ENCODE measurements at regions not wholly inside any gene's neighbourhood (a gene's known extent, or its start where the extent isn't known, plus 50 kb on each side); places are given as distances from the start of the nearest gene placed in this dataset.

- H3K79me2 ChIP-seq (ENCODE audit: control insufficient read depth, low read length) = no peaks in the 10 kb centered on the region
- no peaks in the 10 kb centered on the region for H3K9me3 ChIP-seq (ENCODE audit: control insufficient read depth, insufficient read depth, low read length)
- no peak overlapping the region for H3K27ac ChIP-seq (ENCODE audit: low read depth, low read length)
- no peaks in the 10 kb centered on the region for H3K4me1 ChIP-seq (ENCODE audit: control insufficient read depth, low read length)
- no peaks in the 10 kb centered on the region for H4K20me1 ChIP-seq (ENCODE audit: control insufficient read depth, insufficient read depth, low read depth, low read length)
- no peak overlapping the region for H3K4me2 ChIP-seq (ENCODE audit: low read length)
- H3K9me2 ChIP-seq (replicated peaks; ENCODE audit: control insufficient read depth, low read length) = no peaks in the 10 kb centered on the region
- no peaks in the 10 kb centered on the region for H3K36me3 ChIP-seq (ENCODE audit: control insufficient read depth, low read length)
- no peaks in the 10 kb centered on the region for H3K27me3 ChIP-seq (ENCODE audit: control insufficient read depth, low read length)
- H3F3A ChIP-seq (ENCODE audit: control insufficient read depth, insufficient read depth) = no peaks in the 10 kb centered on the region
- TF ChIP-seq EZH2phosphoT487 (IDR thresholded peaks at IDR 0.05; ENCODE audit: borderline replicate concordance, low read length) (no peak), CTCF (IDR thresholded peaks at IDR 0.05; ENCODE audit: low read depth, low read length, poor library complexity, severe bottlenecking) (no peak)
- no peak overlapping the region for H3K4me3 ChIP-seq (ENCODE audit: low read length)
These were observed 452.8 kb downstream of the NFIB start for GRCh38 chr9:13860946-13861640.

GRCh38 chr9:13860019-13860418 lies 453.9 kb downstream of the NFIB start:
- Histone ChIP-seq H3K27me3 (ENCODE audit: control insufficient read depth, low read length) (no peaks in the 10 kb centered on the region), H3K27ac (ENCODE audit: low read depth, low read length) (no peak overlapping the region), H3K4me1 (ENCODE audit: control insufficient read depth, low read length) (no peaks in the 10 kb centered on the region), H3K9me2 (replicated peaks; ENCODE audit: control insufficient read depth, low read length) (no peaks in the 10 kb centered on the region), H3K36me3 (ENCODE audit: control insufficient read depth, low read length) (no peaks in the 10 kb centered on the region), H3K4me2 (ENCODE audit: low read length) (no peak overlapping the region), H3K4me3 (ENCODE audit: low read length) (no peak overlapping the region), H3K79me2 (ENCODE audit: control insufficient read depth, low read length) (no peaks in the 10 kb centered on the region), H4K20me1 (ENCODE audit: control insufficient read depth, insufficient read depth, low read depth, low read length) (no peaks in the 10 kb centered on the region), H3K9me3 (ENCODE audit: control insufficient read depth, insufficient read depth, low read length) (no peaks in the 10 kb centered on the region), H3F3A (ENCODE audit: control insufficient read depth, insufficient read depth) (no peaks in the 10 kb centered on the region)
- TF ChIP-seq CTCF (IDR thresholded peaks at IDR 0.05; ENCODE audit: low read depth, low read length, poor library complexity, severe bottlenecking) (no peak), EZH2phosphoT487 (IDR thresholded peaks at IDR 0.05; ENCODE audit: borderline replicate concordance, low read length) (no peak)

GRCh38 chr9:13857521-13857920 lies 456.4 kb downstream of the NFIB start:
- Histone ChIP-seq H3K4me3 (ENCODE audit: low read length) (no peak overlapping the region), H3K27me3 (ENCODE audit: control insufficient read depth, low read length) (no peaks in the 10 kb centered on the region), H3K9me3 (ENCODE audit: control insufficient read depth, insufficient read depth, low read length) (no peaks in the 10 kb centered on the region), H3K4me2 (ENCODE audit: low read length) (no peak overlapping the region), H3K79me2 (ENCODE audit: control insufficient read depth, low read length) (no peaks in the 10 kb centered on the region), H3K36me3 (ENCODE audit: control insufficient read depth, low read length) (no peaks in the 10 kb centered on the region), H3K4me1 (ENCODE audit: control insufficient read depth, low read length) (no peaks in the 10 kb centered on the region), H3K9me2 (replicated peaks; ENCODE audit: control insufficient read depth, low read length) (no peaks in the 10 kb centered on the region), H4K20me1 (ENCODE audit: control insufficient read depth, insufficient read depth, low read depth, low read length) (no peaks in the 10 kb centered on the region), H3F3A (ENCODE audit: control insufficient read depth, insufficient read depth) (no peaks in the 10 kb centered on the region), H3K27ac (ENCODE audit: low read depth, low read length) (no peak overlapping the region)
- no peak for TF ChIP-seq CTCF (IDR thresholded peaks at IDR 0.05; ENCODE audit: low read depth, low read length, poor library complexity, severe bottlenecking)
- no peak for TF ChIP-seq EZH2phosphoT487 (IDR thresholded peaks at IDR 0.05; ENCODE audit: borderline replicate concordance, low read length)

Data from DOHH2 (cell line).